Thyroid gland (tissue), 4 donors: ENCODE measurements at regions not wholly inside any gene's neighbourhood (a gene's known extent, or its start where the extent isn't known, plus 50 kb on each side); places are given as distances from the start of the nearest gene placed in this dataset.

Experiments used
- DNase-seq, 2 donors: peaks; one replicate each; pipeline ENCODE4 v3.0.0-alpha.2; 2019
- H3K27ac ChIP-seq, 3 donors: fragments of 200-600 bp; sonication (generic); 1 replicate in 2 of 3; 2 replicates in 1 of 3; pipeline ENCODE4 v1.5.1; 2016 to 2019; ENCODE audit warnings: mild to moderate bottlenecking in 1 of 3, moderate library complexity in 1 of 3
- H3K27me3 ChIP-seq: fragments of 200-600 bp; sonication (generic); one replicate; pipeline ENCODE4 v1.5.1; 2019
- H3K36me3 ChIP-seq, 2 donors: fragments of 200-600 bp; sonication (generic); one replicate each; pipeline ENCODE4 v1.5.1; 2016 to 2019
- H3K4me1 ChIP-seq, 2 donors: fragments of 200-600 bp; sonication (generic); one replicate each; pipeline ENCODE4 v1.5.1; 2017 to 2019
- H3K4me3 ChIP-seq, 3 donors: fragments of 200-600 bp; sonication (generic); replicated peaks in 1 of 3; 1 replicate in 2 of 3; 2 replicates in 1 of 3; pipeline ENCODE4 v1.5.1; 2016; ENCODE audit warnings: mild to moderate bottlenecking in 1 of 3
- H3K9me3 ChIP-seq: fragments of 200-600 bp; sonication (generic); one replicate; pipeline ENCODE4 v1.5.1; 2017
- POLR2A ChIP-seq, 2 donors: fragments of 450-650 bp; IDR thresholded peaks; one replicate each; pipeline ENCODE4 v1.6.1; 2017; ENCODE audit warnings: antibody characterized with exemption in 2 of 2, mild to moderate bottlenecking in 2 of 2, moderate library complexity in 1 of 2
- WGBS, 2 donors: methylation state at CpG; one replicate each; pipeline ENCODE4 v1.1.5; 2017; 5-methylcytosine and 5-hydroxymethylcytosine counted together
- intact Hi-C: fragments of 100-400 bp; cut with DNase I; formaldehyde crosslinking; loops from one replicate; pipeline ENCODE4 v1.15.1; 2023
- TF ChIP-seq, protein P1 (sequence below), 6 experiments: fragments of 200-600 bp in 3 of 6; fragments of 450-650 bp in 3 of 6; sonication (generic) in 3 of 6; IDR thresholded peaks; one replicate each; pipeline ENCODE4 v1.5.1; 2016 to 2019; ENCODE audit warnings: antibody characterized with exemption in 6 of 6, mild to moderate bottlenecking in 2 of 6, inconsistent platforms in 1 of 6, moderate library complexity in 1 of 6

DNA sequence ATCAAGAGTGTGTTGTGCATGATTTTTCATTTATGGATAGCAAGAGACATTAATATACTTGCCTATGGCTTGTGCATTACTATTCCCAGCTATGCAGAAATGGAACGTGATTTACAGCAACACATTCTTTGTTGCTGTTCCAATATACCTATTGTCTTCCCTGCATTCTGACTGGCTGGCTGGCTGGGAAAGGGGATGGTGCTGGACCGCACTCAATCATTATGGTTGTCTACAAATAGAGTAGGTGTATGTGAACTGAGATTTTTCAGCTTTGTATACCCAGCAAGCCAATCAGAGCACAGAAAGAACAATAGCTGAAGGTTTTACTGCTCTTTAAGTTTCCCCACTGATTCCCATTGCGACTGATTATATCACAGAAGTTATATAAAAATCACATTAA, 167.5 kb downstream of the ATG4C start:
- WGBS, 2 donors: 66 to 70% methylated on average over 3 of the region's 3 CpGs
- no peak overlapping the region for H3K4me3 ChIP-seq
- no peak for DNase-seq
- no peak overlapping the region for H3K27ac ChIP-seq
- no peaks in the 10 kb centered on the region for H3K4me1 ChIP-seq
- H3K9me3 ChIP-seq: no peaks in the 10 kb centered on the region
- no peaks in the 10 kb centered on the region for H3K27me3 ChIP-seq
- H3K36me3 ChIP-seq: no peaks in the 10 kb centered on the region
- TF ChIP-seq POLR2A (IDR thresholded peaks at IDR 0.05): no peak
- TF ChIP-seq, protein P1, sequence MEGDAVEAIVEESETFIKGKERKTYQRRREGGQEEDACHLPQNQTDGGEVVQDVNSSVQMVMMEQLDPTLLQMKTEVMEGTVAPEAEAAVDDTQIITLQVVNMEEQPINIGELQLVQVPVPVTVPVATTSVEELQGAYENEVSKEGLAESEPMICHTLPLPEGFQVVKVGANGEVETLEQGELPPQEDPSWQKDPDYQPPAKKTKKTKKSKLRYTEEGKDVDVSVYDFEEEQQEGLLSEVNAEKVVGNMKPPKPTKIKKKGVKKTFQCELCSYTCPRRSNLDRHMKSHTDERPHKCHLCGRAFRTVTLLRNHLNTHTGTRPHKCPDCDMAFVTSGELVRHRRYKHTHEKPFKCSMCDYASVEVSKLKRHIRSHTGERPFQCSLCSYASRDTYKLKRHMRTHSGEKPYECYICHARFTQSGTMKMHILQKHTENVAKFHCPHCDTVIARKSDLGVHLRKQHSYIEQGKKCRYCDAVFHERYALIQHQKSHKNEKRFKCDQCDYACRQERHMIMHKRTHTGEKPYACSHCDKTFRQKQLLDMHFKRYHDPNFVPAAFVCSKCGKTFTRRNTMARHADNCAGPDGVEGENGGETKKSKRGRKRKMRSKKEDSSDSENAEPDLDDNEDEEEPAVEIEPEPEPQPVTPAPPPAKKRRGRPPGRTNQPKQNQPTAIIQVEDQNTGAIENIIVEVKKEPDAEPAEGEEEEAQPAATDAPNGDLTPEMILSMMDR (IDR thresholded peaks at IDR 0.05): no peak
- intact Hi-C loops: no loop called here

DNA sequence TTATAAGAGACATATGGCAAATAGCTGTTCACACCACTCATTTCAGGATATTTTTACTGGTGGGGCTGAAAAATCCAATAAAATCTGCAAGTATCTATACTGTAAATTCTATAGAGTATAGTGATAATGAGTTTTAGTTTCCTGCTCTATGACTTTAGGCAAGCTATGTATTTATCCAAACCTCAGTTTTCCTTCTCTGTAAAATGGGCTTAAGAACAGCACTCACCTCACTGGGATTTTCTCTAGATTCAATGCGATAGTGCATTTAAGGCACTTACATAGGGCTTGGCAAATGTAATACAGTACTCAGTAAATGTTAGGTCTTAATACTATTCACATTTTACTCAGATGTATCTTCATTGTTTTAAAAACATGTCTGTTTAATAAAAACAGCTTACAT, 168.7 kb downstream of the ATG4C start:
- intact Hi-C loops: no loop called here
- no peaks in the 10 kb centered on the region for H3K36me3 ChIP-seq
- H3K4me1 ChIP-seq: no peaks in the 10 kb centered on the region
- H3K27me3 ChIP-seq: no peaks in the 10 kb centered on the region
- DNase-seq: no peak
- H3K9me3 ChIP-seq: no peaks in the 10 kb centered on the region
- TF ChIP-seq, protein P1 (IDR thresholded peaks at IDR 0.05): no peak
- TF ChIP-seq POLR2A (IDR thresholded peaks at IDR 0.05): no peak
- no peak overlapping the region for H3K4me3 ChIP-seq
- WGBS, 2 donors: 92 to 94% methylated on average over 1 of the region's 1 CpG
- H3K27ac ChIP-seq: no peak overlapping the region

DNA sequence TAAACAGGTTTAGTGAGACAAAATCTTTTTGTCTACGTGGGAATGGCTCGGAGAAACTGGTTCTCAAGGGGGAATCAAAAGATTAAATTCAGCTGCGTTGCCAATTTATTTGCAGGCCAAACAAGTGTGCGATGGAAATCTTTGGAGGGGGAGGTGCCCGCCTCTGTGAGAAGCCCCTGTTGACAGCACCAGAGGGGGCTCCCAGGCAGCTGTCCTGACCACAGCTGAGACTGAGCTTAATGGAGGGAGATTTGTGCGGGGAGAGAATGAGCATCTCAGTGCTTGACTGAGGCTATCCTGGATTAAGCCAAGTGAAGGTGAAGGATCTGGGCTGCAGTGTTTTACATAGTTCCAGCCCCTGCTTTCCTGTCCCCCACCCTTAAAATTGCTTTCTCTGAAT, 169.7 kb downstream of the ATG4C start:
- intact Hi-C loops: no loop called here
- TF ChIP-seq, protein P1 (IDR thresholded peaks at IDR 0.05): no peak
- no peak for TF ChIP-seq POLR2A (IDR thresholded peaks at IDR 0.05)
- no peak overlapping the region for H3K27ac ChIP-seq
- DNase-seq: no peak
- no peaks in the 10 kb centered on the region for H3K4me1 ChIP-seq
- WGBS, 2 donors: 35 to 36% methylated on average over 6 of the region's 6 CpGs
- H3K4me3 ChIP-seq: no peak overlapping the region
- no peaks in the 10 kb centered on the region for H3K27me3 ChIP-seq
- no peaks in the 10 kb centered on the region for H3K36me3 ChIP-seq
- H3K9me3 ChIP-seq: no peaks in the 10 kb centered on the region

DNA sequence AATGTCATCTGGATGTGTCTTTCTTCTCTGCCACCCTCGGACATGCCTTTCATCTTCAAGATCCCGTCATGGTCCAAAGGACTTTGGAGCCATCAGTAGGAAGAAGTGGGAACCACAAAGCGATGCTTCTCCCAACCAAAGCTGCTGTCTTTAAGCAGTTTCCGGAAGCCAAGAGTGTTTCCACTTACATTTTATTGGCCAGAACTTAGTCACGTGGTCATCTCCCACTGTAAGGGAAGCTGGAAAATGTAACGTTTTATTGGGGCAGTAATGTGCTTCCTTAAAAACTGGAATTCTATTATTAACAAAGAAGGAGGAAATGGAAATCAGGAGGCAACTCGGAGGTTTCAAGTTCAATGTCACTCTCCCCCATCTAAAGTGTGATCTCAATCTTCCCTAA, 170.8 kb downstream of the ATG4C start:
- Histone ChIP-seq H3K4me3 (no peak overlapping the region), H3K9me3 (no peaks in the 10 kb centered on the region), H3K4me1 (no peaks in the 10 kb centered on the region), H3K36me3 (no peaks in the 10 kb centered on the region), H3K27me3 (no peaks in the 10 kb centered on the region), H3K27ac (no peak overlapping the region)
- intact Hi-C loops: no loop called here
- WGBS, 2 donors: 61 to 65% methylated on average over 7 of the region's 7 CpGs
- DNase-seq: no peak
- TF ChIP-seq, protein P1 (IDR thresholded peaks at IDR 0.05): no peak
- TF ChIP-seq POLR2A (IDR thresholded peaks at IDR 0.05): no peak

DNA sequence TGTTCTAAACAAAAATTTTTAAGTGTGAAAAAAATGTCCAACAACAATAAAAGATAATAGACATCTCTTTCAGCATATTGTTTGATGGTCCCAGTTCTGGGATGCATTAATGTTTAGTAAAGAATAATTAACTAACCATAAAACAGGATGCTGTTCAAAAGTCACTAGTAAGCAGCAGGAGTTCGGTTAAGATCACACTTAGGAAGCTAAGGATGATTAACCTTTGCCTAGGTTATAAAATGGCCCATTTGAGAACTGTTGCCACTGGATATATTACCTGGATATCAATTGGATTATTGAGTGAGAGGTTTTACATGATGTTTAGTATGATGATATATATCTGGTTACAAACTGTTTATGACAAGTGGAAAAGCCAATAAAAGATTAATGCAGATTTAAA, 171.7 kb downstream of the ATG4C start:
- intact Hi-C loops: no loop called here
- no peaks in the 10 kb centered on the region for H3K36me3 ChIP-seq
- H3K27me3 ChIP-seq: no peaks in the 10 kb centered on the region
- no peaks in the 10 kb centered on the region for H3K4me1 ChIP-seq
- H3K27ac ChIP-seq: no peak overlapping the region
- TF ChIP-seq, protein P1 (IDR thresholded peaks at IDR 0.05): no peak
- TF ChIP-seq POLR2A (IDR thresholded peaks at IDR 0.05): no peak
- no peak for DNase-seq
- 64 to 66% methylated on average over 1 of the region's 1 CpG for WGBS, 2 donors
- no peaks in the 10 kb centered on the region for H3K9me3 ChIP-seq
- no peak overlapping the region for H3K4me3 ChIP-seq
